IMR-90 (cell line): ENCODE measurements at regions not wholly inside any gene's neighbourhood (a gene's known extent, or its start where the extent isn't known, plus 50 kb on each side); places are given as distances from the start of the nearest gene placed in this dataset.

Source experiments
- CHD1 ChIP-seq: IDR thresholded peaks from 2 replicates; pipeline ENCODE4 v1.6.1; 2012; ENCODE audit warnings: low read depth, low read length, improper control_type of control experiment
- CTCF ChIP-seq: conservative IDR thresholded peaks from 2 replicates; pipeline ENCODE4 v1.5.1; 2012; ENCODE audit warnings: mild to moderate bottlenecking, low read depth, low read length, improper control_type of control experiment
- MAFK ChIP-seq: IDR thresholded peaks from 2 replicates; pipeline ENCODE4 v1.6.1; 2012; ENCODE audit warnings: low read depth, low read length, improper control_type of control experiment
- MXI1 ChIP-seq: IDR thresholded peaks from 2 replicates; pipeline ENCODE4 v1.6.1; 2012; ENCODE audit warnings: low read depth, mild to moderate bottlenecking, low read length, moderate library complexity, borderline replicate concordance
- NFE2L2 ChIP-seq: fragments of 150-350 bp; IDR thresholded peaks from 2 replicates; pipeline ENCODE4 v1.6.1; 2016; ENCODE audit warnings: low read depth, mild to moderate bottlenecking, low read length
- POLR2A ChIP-seq: IDR thresholded peaks from 2 replicates; pipeline ENCODE4 v1.6.1; 2012; ENCODE audit warnings: mild to moderate bottlenecking, low read depth, low read length
- RAD21 ChIP-seq: IDR thresholded peaks from 2 replicates; pipeline ENCODE4 v1.6.1; 2012; ENCODE audit warnings: low read length, improper control_type of control experiment
- RFX5 ChIP-seq: IDR thresholded peaks from 2 replicates; pipeline ENCODE4 v1.8.0; 2012; ENCODE audit warnings: low read depth, mild to moderate bottlenecking, low read length, moderate library complexity
- SMC3 ChIP-seq: fragments of 150-350 bp; IDR thresholded peaks from 2 replicates; pipeline ENCODE4 v1.6.1; 2016; ENCODE audit warnings: low read depth, mild to moderate bottlenecking, antibody characterized with exemption, low read length, moderate library complexity

- TF ChIP-seq CTCF (no peak), RAD21 (no peak), MXI1 (no peak), NFE2L2 (no peak), SMC3 (no peak), MAFK (peak; percentile 94), POLR2A (no peak), CHD1 (no peak), RFX5 (no peak)
Measured at GRCh38 chr3:164096352-164096751, 981.9 kb downstream of the SI start.
